Omental fat pad (tissue), 3 donors: ENCODE measurements at regions not wholly inside any gene's neighbourhood (a gene's known extent, or its start where the extent isn't known, plus 50 kb on each side); places are given as distances from the start of the nearest gene placed in this dataset.

Experiments used
- ATAC-seq: fragments of 150-250 bp; one replicate; pipeline ENCODE4 v1.9.1; 2016; ENCODE audit warnings: mild to moderate bottlenecking, moderate library complexity; ENCODE audit not compliant: low FRiP score
- DNase-seq: peaks from one replicate; pipeline ENCODE4 v3.0.0-alpha.2; 2019; ENCODE audit warnings: low spot score
- TF ChIP-seq, protein P1 (sequence below), 3 donors: fragments of 450-650 bp; IDR thresholded peaks; one replicate each; pipeline ENCODE4 v1.5.1; 2016 to 2017; ENCODE audit warnings: antibody characterized with exemption in 3 of 3, mild to moderate bottlenecking in 3 of 3, moderate library complexity in 2 of 3

DNA sequence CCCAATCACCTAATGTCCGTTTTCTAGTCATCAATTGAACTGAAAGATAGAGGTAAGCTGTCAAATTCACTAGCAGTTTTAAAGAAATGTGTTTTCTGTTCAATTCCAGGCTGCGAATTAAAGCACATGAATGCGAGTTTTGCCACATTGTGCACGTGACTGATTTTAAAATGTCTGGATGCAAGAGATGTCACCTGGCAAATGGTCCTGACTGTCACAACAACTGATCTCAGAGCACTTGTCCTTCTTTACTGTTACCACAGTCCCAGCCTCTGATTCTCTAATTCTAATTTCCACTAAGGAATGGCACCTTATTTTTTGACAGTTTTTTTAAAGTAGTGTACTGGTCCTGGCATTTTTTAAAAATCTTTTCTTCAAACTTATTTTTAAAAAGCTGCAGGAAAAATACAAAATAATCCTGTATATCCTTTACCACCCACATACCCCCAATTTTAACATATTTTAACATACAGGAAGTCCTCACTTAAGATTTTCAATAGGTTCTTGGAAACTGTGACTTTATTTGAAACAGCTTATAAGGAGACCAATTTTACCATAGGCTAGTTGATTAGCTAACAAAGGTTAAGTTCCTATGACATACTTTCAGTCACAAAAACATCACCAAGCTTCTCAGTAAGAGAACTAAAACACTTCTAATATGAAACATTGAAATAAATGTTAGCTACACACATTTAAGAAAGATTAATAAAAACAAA is 1364.3 kb downstream of the EFNA5 start:
- TF ChIP-seq, protein P1, sequence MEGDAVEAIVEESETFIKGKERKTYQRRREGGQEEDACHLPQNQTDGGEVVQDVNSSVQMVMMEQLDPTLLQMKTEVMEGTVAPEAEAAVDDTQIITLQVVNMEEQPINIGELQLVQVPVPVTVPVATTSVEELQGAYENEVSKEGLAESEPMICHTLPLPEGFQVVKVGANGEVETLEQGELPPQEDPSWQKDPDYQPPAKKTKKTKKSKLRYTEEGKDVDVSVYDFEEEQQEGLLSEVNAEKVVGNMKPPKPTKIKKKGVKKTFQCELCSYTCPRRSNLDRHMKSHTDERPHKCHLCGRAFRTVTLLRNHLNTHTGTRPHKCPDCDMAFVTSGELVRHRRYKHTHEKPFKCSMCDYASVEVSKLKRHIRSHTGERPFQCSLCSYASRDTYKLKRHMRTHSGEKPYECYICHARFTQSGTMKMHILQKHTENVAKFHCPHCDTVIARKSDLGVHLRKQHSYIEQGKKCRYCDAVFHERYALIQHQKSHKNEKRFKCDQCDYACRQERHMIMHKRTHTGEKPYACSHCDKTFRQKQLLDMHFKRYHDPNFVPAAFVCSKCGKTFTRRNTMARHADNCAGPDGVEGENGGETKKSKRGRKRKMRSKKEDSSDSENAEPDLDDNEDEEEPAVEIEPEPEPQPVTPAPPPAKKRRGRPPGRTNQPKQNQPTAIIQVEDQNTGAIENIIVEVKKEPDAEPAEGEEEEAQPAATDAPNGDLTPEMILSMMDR (IDR thresholded peaks at IDR 0.05): no peak
- no peak for DNase-seq
- no peak for ATAC-seq

DNA sequence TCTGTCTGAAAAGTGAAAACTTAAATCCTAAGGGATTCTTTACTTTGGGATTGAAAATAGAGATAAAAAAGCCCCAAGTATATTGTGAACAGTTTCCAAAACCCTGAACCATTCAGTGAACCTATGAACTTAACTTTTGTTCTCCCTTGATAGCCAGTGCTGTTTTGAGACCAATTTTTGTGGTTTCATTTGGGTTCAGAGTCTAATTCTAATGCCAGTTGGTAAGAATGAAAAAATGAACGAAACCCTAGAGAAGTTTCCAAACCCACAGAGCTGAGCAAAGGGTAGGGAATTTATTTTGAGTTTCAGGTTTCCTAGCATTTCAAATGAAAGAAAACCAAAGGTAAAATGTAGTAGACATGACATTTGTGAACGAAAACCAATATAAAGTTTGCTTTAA is 1366.8 kb downstream of the EFNA5 start:
- TF ChIP-seq, protein P1 (IDR thresholded peaks at IDR 0.05): no peak
- no peak for ATAC-seq
- DNase-seq: no peak

DNA sequence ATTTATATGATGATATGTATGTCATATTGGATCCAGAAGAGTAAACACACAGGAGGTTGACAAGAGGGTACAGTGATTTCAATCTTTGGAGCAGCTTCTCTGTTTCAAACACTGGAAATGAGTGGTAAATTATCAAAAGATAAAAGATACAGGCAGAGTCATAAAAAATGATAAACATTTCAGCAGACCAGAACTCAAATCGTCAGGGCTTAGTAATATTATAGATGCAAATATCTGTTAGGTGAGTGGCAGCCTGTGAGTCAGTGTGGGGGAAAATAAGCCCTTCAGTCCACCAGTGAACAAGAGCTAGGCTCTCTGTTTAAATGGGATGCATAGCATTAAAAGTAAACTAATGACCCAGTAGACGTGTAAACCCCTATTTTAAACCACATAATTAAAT is 1378.1 kb downstream of the EFNA5 start:
- TF ChIP-seq, protein P1 (IDR thresholded peaks at IDR 0.05): no peak
- ATAC-seq (no peak), DNase-seq (no peak)

DNA sequence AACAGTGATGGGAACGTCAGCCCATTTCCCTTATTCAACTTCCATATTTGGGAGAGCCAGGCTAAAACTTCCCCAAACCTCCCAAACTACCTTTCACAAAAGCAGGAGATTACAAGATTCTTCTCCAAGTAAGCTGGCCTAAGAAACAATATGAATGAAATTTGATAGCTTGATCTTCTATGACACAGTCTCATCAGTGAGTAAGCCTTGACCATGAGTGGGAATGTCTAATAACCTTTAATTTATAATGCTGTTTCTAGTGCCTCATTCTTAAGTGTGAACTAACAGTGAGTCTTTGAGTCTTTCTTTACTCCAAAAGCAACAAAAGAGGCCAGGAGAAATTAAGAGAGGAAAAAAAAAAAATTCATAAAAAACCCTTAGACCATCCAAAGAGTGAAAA is 1379.9 kb downstream of the EFNA5 start:
- no peak for ATAC-seq
- no peak for DNase-seq
- TF ChIP-seq, protein P1 (IDR thresholded peaks at IDR 0.05): no peak

DNA sequence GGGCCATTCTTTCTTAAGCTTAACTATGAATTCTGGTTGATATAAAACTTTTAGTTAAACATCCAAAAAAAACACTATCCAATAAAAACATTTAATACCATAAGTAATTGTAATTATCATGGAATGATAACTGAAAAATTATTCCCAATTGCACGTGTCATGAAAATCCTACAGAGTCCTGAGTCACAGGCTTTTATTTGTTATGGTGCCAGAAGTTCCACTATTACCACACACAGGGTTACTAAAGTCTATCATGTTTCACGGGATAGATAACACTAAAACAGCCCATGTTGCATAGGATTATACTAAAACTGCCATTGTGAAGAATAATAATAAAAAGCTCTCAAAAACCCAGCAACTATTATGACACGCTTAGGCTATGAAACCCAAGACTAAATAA is 1381.8 kb downstream of the EFNA5 start:
- no peak for DNase-seq
- TF ChIP-seq, protein P1 (IDR thresholded peaks at IDR 0.05): no peak
- ATAC-seq: no peak

DNA sequence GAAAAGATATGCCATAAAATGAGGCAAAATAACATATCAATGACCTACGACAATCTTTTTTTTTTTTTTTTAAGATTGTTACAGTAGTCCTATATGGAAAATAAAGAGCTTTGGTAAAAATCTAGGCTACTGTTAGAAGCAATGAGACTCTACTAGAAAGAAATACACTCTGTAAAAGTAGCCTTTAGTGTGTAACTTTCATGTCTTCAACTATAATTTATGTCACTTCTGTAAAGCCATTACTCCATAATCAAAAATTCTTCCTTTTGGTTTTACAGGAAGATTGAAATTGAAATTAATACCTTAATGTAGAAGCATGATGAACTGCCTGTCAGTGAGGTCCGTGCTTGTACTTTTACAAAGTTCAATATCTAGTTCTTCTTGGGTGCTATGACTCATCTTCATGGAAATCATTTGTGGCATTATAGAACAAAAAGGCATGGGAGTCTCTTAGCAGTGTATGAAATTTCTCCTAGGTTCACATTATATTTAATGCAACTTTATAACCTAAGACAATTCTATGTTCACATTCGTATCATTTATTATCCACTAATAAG is 1393.1 kb downstream of the EFNA5 start:
- no peak for ATAC-seq

More for the DNA sequence above, 1393.1 kb downstream of the EFNA5 start:
- DNase-seq: no peak
- TF ChIP-seq, protein P1 (IDR thresholded peaks at IDR 0.05): no peak
